ENCODE measurements at regions not wholly inside any gene's neighbourhood (a gene's known extent, or its start where the extent isn't known, plus 50 kb on each side); places are given as distances from the start of the nearest gene placed in this dataset.

DNA sequence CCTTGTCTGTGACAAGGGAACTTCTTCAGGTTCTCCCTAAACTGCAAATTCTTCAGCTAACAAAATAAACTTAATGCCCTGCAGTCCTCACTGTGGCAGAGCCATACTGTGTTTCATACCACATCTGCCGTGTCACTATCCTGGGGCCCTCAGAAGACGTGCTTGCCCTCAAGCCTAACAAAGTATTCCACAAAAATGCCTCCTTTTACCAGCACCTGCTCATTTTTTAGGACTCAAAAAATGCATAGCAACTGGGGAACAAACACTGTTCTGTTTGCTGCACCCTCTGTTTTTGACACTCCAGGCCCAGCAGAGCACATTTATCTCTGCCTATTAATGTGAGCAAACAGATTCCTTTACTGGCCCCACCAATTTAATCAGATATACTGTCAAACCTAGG is 270.7 kb upstream of the SSTR1 start:
- H3K4me3 ChIP-seq (replicated peaks; ENCODE audit: low read depth, low read length) = no peak overlapping the region
- TF ChIP-seq, protein P1, sequence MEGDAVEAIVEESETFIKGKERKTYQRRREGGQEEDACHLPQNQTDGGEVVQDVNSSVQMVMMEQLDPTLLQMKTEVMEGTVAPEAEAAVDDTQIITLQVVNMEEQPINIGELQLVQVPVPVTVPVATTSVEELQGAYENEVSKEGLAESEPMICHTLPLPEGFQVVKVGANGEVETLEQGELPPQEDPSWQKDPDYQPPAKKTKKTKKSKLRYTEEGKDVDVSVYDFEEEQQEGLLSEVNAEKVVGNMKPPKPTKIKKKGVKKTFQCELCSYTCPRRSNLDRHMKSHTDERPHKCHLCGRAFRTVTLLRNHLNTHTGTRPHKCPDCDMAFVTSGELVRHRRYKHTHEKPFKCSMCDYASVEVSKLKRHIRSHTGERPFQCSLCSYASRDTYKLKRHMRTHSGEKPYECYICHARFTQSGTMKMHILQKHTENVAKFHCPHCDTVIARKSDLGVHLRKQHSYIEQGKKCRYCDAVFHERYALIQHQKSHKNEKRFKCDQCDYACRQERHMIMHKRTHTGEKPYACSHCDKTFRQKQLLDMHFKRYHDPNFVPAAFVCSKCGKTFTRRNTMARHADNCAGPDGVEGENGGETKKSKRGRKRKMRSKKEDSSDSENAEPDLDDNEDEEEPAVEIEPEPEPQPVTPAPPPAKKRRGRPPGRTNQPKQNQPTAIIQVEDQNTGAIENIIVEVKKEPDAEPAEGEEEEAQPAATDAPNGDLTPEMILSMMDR (IDR thresholded peaks at IDR 0.05; ENCODE audit: low read depth, low read length, missing control alignments) = no peak
- no peak for DNase-seq (ENCODE audit: extremely low read depth, low read depth)

DNA sequence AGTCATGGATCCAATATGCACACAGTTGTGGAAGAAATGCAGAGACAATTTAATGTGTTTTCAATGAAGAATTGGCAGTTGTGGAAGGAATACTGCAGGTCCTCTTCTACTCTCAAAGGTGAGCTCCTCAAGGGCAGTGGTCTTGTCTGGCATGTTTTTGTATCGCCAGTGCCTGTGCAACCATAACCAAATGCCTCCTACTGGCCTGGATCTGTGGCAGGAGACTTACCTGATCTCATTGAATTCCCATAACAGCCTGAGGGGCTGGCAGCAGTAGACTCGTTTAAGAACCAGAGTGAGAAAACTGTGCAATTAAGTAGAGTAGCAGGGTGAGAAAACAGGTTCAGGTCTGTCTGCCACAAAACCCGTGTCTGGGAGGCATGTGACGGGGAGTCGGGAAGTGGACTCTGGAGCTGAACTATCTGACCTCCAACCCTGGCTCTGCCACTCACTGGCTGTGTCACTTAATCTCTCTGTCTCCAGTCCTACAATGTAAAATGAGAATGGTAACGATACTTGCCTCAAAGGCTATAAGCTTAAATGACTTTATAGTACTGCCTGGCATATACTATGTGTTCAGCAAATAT is 268.2 kb upstream of the SSTR1 start:
- TF ChIP-seq, protein P1 (IDR thresholded peaks at IDR 0.05; ENCODE audit: low read depth, low read length, missing control alignments) = no peak
- DNase-seq (ENCODE audit: extremely low read depth, low read depth) = no peak
- H3K4me3 ChIP-seq (replicated peaks; ENCODE audit: low read depth, low read length) = no peak overlapping the region

- no peak for DNase-seq (ENCODE audit: extremely low read depth, low read depth)
- TF ChIP-seq, protein P1 (IDR thresholded peaks at IDR 0.05; ENCODE audit: low read depth, low read length, missing control alignments) = no peak
- H3K4me3 ChIP-seq (replicated peaks; ENCODE audit: low read depth, low read length) = no peak overlapping the region
Observed at GRCh38 chr14:37945959-37946358, 261.7 kb upstream of the SSTR1 start.

- TF ChIP-seq, protein P1 (IDR thresholded peaks at IDR 0.05; ENCODE audit: low read depth, low read length, missing control alignments) = no peak
- no peak for DNase-seq (ENCODE audit: extremely low read depth, low read depth)
- H3K4me3 ChIP-seq (replicated peaks; ENCODE audit: low read depth, low read length) = no peak overlapping the region
Observed at GRCh38 chr14:37946819-37947218, 260.9 kb upstream of the SSTR1 start.

- TF ChIP-seq, protein P1 (IDR thresholded peaks at IDR 0.05; ENCODE audit: low read depth, low read length, missing control alignments) = no peak
- DNase-seq (ENCODE audit: extremely low read depth, low read depth) = no peak
- H3K4me3 ChIP-seq (replicated peaks; ENCODE audit: low read depth, low read length) = no peak overlapping the region
Observed at GRCh38 chr14:37948266-37948665, 259.4 kb upstream of the SSTR1 start.

GRCh38 chr14:37968664-37969240 is 239.0 kb upstream of the SSTR1 start:
- H3K4me3 ChIP-seq (replicated peaks; ENCODE audit: low read depth, low read length) = no peak overlapping the region
- DNase-seq (ENCODE audit: extremely low read depth, low read depth) = no peak
- TF ChIP-seq, protein P1 (IDR thresholded peaks at IDR 0.05; ENCODE audit: low read depth, low read length, missing control alignments) = no peak

Measured in HFF-Myc (cell line).